PC-9 (cell line): ENCODE measurements at regions not wholly inside any gene's neighbourhood (a gene's known extent, or its start where the extent isn't known, plus 50 kb on each side); places are given as distances from the start of the nearest gene placed in this dataset.

ENCODE experiments used
- BruUV-seq: library from RNA; stranded (reverse); fragments of 400-500 nt; replicated peaks from 2 replicates; lab custom pipeline; 2021; lab: Mats Ljungman, UMichigan
- CTCF ChIA-PET: fragments of 300-600 bp; sonication (Branson Sonifier 250); formaldehyde crosslinking; loops from one replicate; lab custom pipeline; 2022; ENCODE audit warnings: antibody characterized with exemption; lab: Charles Lee
- POLR2A ChIA-PET: fragments of 300-600 bp; sonication (Branson Sonifier 250); formaldehyde crosslinking; loops from one replicate; lab custom pipeline; 2022; ENCODE audit warnings: antibody characterized with exemption; ENCODE audit not compliant: unreplicated experiment; lab: Charles Lee
- DNase-seq, 2 experiments: peaks; one replicate each; pipeline versions ENCODE4 v3.0.0 to v3.0.0-alpha.2; 2015 to 2022; ENCODE audit warnings: mixed read lengths in 1 of 2
- H2AFZ ChIP-seq: fragments of 200-600 bp; sonication (generic); 2 replicates; pipeline ENCODE4 v1.8.1; 2017; ENCODE audit warnings: antibody characterized with exemption
- H3F3A ChIP-seq: fragments of 200-600 bp; sonication (generic); 2 replicates; pipeline ENCODE4 v1.8.1; 2017; ENCODE audit warnings: antibody characterized with exemption, mild to moderate bottlenecking, low read depth; ENCODE audit not compliant: insufficient read depth
- H3K27ac ChIP-seq: fragments of 200-600 bp; sonication (generic); 2 replicates; pipeline ENCODE4 v1.6.1; 2016; ENCODE audit warnings: mixed run types
- H3K27me3 ChIP-seq: fragments of 200-600 bp; sonication (generic); 2 replicates; pipeline ENCODE4 v1.6.1; 2016; ENCODE audit warnings: low read depth, mixed run types; ENCODE audit not compliant: insufficient read depth
- H3K36me3 ChIP-seq: fragments of 200-600 bp; sonication (generic); 2 replicates; pipeline ENCODE4 v1.6.1; 2016; ENCODE audit warnings: low read depth, mixed run types
- H3K4me1 ChIP-seq: fragments of 200-600 bp; sonication (generic); replicated peaks from 2 replicates; pipeline ENCODE4 v1.6.1; 2016; ENCODE audit warnings: mixed run types; ENCODE audit not compliant: insufficient read depth
- H3K4me2 ChIP-seq: fragments of 200-600 bp; sonication (generic); 2 replicates; pipeline ENCODE4 v1.6.1; 2017; ENCODE audit warnings: mixed run types
- H3K4me3 ChIP-seq: fragments of 200-600 bp; sonication (generic); 2 replicates; pipeline ENCODE4 v1.6.1; 2016; ENCODE audit warnings: mixed run types
- H3K79me2 ChIP-seq: fragments of 200-600 bp; sonication (generic); 2 replicates; pipeline ENCODE4 v1.6.1; 2017; ENCODE audit warnings: low read depth, mixed run types
- H3K9me2 ChIP-seq: fragments of 200-600 bp; sonication (generic); 2 replicates; pipeline ENCODE4 v1.8.1; 2017; ENCODE audit warnings: mild to moderate bottlenecking; ENCODE audit not compliant: insufficient read depth
- H3K9me3 ChIP-seq: fragments of 200-600 bp; sonication (generic); 2 replicates; pipeline ENCODE4 v1.8.1; 2016; ENCODE audit warnings: low read depth; ENCODE audit not compliant: insufficient read depth
- H4K20me1 ChIP-seq: fragments of 200-600 bp; sonication (generic); 2 replicates; pipeline ENCODE4 v1.8.1; 2017; ENCODE audit not compliant: insufficient read depth
- CTCF ChIP-seq: fragments of 200-600 bp; sonication (generic); conservative IDR thresholded peaks from 2 replicates; pipeline ENCODE4 v1.6.1; 2017; ENCODE audit warnings: mixed run types, antibody characterized with exemption, mild to moderate bottlenecking, moderate library complexity
- EZH2 ChIP-seq: fragments of 200-600 bp; sonication (generic); IDR thresholded peaks from 2 replicates; pipeline ENCODE4 v1.8.0; 2017; ENCODE audit warnings: antibody characterized with exemption, low read depth
- intact Hi-C: fragments of 100-400 bp; cut with micrococcal nuclease; formaldehyde crosslinking; loops from one replicate; pipeline ENCODE4 v1.10.0; 2022; ENCODE audit not compliant: unreplicated experiment

- H3K9me3 ChIP-seq: no peaks in the 10 kb centered on the region
- H4K20me1 ChIP-seq: no peaks in the 10 kb centered on the region
- BruUV-seq: no TSS peak
- no peaks in the 10 kb centered on the region for H3K36me3 ChIP-seq
- intact Hi-C loops: no loop called here
- TF ChIP-seq CTCF: no peak
- no peak for TF ChIP-seq EZH2
- H3K79me2 ChIP-seq: no peaks in the 10 kb centered on the region
- no peak for DNase-seq
- H3F3A ChIP-seq: no peaks in the 10 kb centered on the region
- no peak overlapping the region for H2AFZ ChIP-seq
- no peak overlapping the region for H3K27ac ChIP-seq
- no peaks in the 10 kb centered on the region for H3K9me2 ChIP-seq
- no peaks in the 10 kb centered on the region for H3K27me3 ChIP-seq
- ChIA-PET CTCF (interaction anchor here (0.5 kb wide), 1 partner anchor 307 kb away, joined by 5 read pairs; no protein-coding TSS in a partner anchor), POLR2A (no interaction called here)
- no peak overlapping the region for H3K4me2 ChIP-seq
- 0 out of 2 replicates have a peak, but pooled peaks cover 6% of the 10 kb centered on the region for H3K4me1 ChIP-seq
- no peak overlapping the region for H3K4me3 ChIP-seq
Measured at GRCh38 chr15:66649235-66649984, 52.6 kb upstream of the SMAD6 start.

- POLR2A ChIA-PET: no interaction called here
- no TSS peak for BruUV-seq
Measured at GRCh38 chr15:66650433-66650832, 51.6 kb upstream of the SMAD6 start.

GRCh38 chr15:66651198-66651597 lies 50.8 kb upstream of the SMAD6 start:
- Histone ChIP-seq H2AFZ (no peak overlapping the region), H3K4me1 (peaks cover 14% of the 10 kb centered on the region; the same call in 1 of the 2 replicates), H3K27me3 (no peaks in the 10 kb centered on the region), H3K9me2 (no peaks in the 10 kb centered on the region), H3K36me3 (no peaks in the 10 kb centered on the region), H3F3A (peaks cover 4% of the 10 kb centered on the region; the same call in 1 of the 2 replicates), H3K9me3 (no peaks in the 10 kb centered on the region), H3K27ac (no peak overlapping the region), H4K20me1 (no peaks in the 10 kb centered on the region), H3K79me2 (no peaks in the 10 kb centered on the region), H3K4me3 (no peak overlapping the region), H3K4me2 (no peak overlapping the region)
- POLR2A ChIA-PET: no interaction called here
- CTCF ChIA-PET: no interaction called here
- no TSS peak for BruUV-seq
- intact Hi-C loops: no loop called here
- DNase-seq: no peak
- TF ChIP-seq CTCF (no peak), EZH2 (no peak)

More at GRCh38 chr15:66650433-66650832, 51.6 kb upstream of the SMAD6 start:
- no peak overlapping the region for H2AFZ ChIP-seq
- H3K27ac ChIP-seq: no peak overlapping the region
- no peaks in the 10 kb centered on the region for H3K9me3 ChIP-seq
- H3K4me3 ChIP-seq: no peak overlapping the region
- no peak overlapping the region for H3K4me2 ChIP-seq
- H3F3A ChIP-seq: peaks cover under 1% of the 10 kb centered on the region; the same call in 1 of the 2 replicates
- TF ChIP-seq EZH2 (no peak), CTCF (no peak)
- H3K36me3 ChIP-seq: no peaks in the 10 kb centered on the region
- H3K27me3 ChIP-seq: no peaks in the 10 kb centered on the region
- peak in 1 of 2 experiments; percentile 33 for DNase-seq
- intact Hi-C loops: no loop called here
- 0 out of 2 replicates have a peak, but pooled peaks cover 6% of the 10 kb centered on the region for H3K4me1 ChIP-seq
- no peaks in the 10 kb centered on the region for H3K9me2 ChIP-seq
- CTCF ChIA-PET: interaction anchor here (0.7 kb wide), 1 partner anchor 8 kb away, joined by 4 read pairs; no protein-coding TSS in a partner anchor
- no peaks in the 10 kb centered on the region for H3K79me2 ChIP-seq
- no peaks in the 10 kb centered on the region for H4K20me1 ChIP-seq
